HG02610 (cell line): ENCODE measurements at regions not wholly inside any gene's neighbourhood (a gene's known extent, or its start where the extent isn't known, plus 50 kb on each side); places are given as distances from the start of the nearest gene placed in this dataset.
"Not testable (repeated sequence)": the region's sequence is repeated elsewhere in the genome, so short reads cannot be mapped to it uniquely, and the experiment has no call there.

ENCODE experiments used
- ATAC-seq: cut with Tn5 transposase; IDR thresholded peaks from one replicate; pipeline ENCODE4 v1.9.1; 2021; ENCODE audit warnings: mild to moderate bottlenecking, moderate library complexity; ENCODE audit not compliant: unreplicated experiment

- no peak for ATAC-seq
Measured at GRCh38 chr14:38044710-38045109, 163.0 kb upstream of the SSTR1 start.

GRCh38 chr14:38045461-38045860, 162.2 kb upstream of the SSTR1 start:
- no peak for ATAC-seq

DNA sequence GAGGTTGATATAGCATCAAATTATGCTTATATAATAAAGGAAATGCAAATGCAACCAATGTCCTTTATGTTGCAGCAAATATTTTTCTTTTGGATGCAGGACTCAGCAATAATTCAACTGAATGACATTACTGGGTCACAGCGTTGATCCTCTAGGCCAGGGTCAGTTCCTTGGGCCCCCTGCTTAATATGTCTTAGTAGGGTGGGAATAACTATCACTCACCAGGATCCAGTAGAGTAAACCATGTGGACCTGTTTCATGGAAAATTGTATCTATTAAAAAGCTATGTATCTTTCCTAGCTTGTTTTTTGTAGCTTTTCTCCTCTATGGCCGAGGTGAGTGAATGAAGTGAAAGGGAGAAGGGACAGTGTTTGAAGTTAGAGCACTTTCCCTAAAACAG, 161.5 kb upstream of the SSTR1 start:
- ATAC-seq, result no peak

GRCh38 chr14:38047195-38047902, 160.4 kb upstream of the SSTR1 start:
- ATAC-seq, result no peak

DNA sequence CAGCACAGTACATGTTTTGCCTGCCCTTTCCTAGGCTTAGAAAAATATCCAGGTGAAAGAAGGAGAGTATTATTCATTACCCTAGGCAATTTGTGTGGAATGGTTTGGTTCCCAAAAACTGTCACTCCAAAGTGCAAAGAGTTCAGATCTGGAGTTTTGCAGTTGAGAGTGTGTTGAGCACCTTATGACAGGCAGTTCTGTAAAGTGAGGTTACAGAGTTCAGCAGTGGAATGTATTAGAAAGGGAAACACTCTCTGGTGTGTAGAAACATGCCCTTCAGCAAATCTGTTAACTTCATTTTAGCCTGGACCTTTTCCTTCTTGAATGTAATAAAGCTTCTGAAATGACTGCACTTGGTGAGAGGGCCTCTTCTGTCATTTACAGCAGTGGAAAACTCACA, 154.0 kb upstream of the SSTR1 start:
- ATAC-seq, result no peak

- no peak for ATAC-seq
Measured at GRCh38 chr14:38056270-38056669, 151.4 kb upstream of the SSTR1 start.

- ATAC-seq, result not testable (repeated sequence)
Measured at GRCh38 chr14:38062223-38062622, 145.5 kb upstream of the SSTR1 start.

DNA sequence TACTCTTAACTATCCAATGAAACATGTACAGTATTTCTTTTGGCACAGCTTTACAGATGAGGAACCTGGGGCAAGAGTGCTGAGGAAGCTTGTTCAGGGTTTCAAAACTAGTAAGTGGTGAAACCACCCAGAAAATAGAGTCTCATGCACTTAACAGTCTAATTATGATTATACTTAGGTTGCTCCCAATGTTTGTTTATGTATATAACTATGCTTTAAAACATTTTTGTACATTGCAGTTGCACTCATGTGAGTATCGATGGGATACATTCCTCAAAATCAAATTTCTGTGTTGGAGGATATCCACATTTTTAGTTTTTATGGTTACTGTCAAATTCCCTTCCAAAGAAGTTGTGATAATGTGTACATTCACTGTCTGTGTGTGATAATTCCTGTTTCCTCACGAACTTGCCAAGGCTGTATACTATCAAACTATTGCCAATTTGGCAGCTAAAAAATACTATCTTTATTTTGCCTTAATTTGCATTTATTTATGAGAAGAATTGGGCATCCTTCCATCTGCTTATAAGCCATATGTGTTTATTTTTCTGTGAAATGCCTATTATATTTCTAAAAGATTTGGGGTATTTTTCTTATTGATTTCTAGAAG, 143.9 kb upstream of the SSTR1 start:
- no peak for ATAC-seq

DNA sequence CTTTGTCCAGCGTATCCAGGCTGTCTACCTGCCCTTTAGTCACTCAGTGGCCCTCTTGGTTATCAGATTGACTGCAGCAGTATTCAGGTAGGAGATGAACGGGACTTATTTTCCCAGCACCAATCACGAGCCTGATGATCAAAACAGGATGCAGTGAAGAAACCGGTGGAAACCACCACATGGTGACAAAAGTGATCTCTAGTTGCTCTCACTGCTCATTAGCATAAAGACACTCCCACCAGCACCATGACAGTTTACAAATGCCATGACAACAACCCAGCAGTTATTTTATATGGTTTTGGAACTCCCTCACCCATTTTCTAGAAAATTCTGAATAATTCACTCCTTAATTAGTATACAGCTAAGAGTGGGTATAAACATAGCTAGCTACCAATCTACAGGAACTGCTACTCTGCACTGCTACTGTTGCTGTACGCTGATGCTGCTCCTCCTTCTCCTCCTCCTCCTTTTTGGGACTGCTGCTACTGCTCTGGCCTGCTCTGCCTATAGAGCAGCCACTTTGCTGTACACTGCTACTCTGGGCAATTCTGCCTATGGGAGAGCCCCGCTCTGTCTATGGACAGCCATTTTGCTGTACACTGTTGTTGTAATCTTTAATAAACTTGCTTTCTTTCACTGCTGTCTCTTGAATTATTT, 142.5 kb upstream of the SSTR1 start:
- ATAC-seq, result no peak

- no peak for ATAC-seq
Measured at GRCh38 chr14:38070061-38070588, 137.6 kb upstream of the SSTR1 start.

- no peak for ATAC-seq
Measured at GRCh38 chr14:38073641-38074040, 134.1 kb upstream of the SSTR1 start.

DNA sequence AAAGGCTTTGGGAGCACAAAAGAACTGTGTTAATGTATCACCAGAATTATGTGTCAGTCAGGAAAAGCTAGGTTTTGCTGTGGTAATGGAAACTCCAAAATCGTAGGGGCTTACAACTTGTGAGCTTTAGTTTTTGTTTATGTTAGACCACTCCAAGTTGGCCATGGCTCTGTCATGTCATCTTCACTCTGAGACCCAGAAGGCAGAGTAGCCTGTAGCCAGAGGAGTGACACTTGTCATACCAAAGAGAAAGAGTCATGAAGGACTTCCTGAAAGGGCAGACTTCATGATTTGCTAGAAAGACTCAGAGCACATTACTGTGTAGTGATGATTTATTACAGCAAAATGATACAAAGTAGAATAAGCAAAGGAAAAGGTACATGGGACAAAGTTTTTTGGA, 133.6 kb upstream of the SSTR1 start:
- ATAC-seq, result no peak

DNA sequence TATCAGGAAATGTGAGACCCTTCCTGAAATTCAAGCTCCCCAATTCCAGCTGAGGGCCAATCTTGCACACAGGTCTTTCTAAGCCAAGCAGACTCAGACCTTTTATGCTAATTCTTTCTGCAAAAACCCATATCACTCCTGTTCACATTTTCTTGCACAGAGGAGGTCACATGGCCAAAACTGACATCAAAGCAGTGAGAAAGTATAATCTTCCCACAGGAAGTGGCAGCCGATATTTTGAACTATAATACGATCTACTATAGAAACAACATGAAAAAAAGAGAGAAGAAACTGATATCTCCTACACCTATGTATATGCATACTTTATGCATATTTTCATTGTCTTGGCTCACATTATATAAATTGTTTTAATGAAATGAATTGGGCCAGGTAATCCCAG, 132.9 kb upstream of the SSTR1 start:
- ATAC-seq, result no peak

GRCh38 chr14:38078393-38078792, 129.3 kb upstream of the SSTR1 start:
- no peak for ATAC-seq

DNA sequence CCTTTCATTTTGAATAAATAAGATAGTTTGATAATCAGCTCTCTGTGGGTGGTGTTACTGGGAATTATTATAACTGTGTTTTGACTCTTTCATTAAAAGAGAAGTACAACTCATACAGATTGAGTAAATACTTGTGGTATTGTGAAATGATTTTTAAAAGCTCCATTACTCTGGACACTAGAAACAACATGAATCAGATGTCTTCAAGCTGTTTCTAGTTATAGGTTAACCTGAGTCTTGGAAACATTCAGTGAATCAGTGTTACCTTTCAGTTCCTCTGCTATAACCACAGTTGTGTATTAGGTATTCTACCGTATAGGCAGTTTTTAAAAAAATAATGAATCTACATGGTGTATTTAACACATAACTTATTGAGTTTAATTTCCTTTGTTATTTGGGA, 128.4 kb upstream of the SSTR1 start:
- no peak for ATAC-seq

DNA sequence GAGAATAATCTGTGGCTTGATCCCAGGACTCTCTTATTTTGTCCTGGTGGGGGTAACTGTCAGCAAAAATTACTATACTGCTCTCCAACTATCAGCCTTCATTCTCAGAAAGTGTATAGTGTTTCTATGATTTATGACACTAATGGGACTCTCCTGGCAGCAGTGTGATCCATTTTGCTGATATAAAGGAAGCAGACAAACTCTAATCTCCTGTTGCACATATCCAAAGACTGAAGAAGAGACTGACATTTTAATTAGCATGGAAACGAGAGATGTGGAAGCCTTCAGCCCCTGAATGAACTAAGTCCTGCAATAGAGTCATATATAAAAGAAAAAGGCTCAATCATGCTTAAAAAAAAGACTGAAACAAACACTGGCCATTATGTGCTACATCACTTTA, 127.8 kb upstream of the SSTR1 start:
- no peak for ATAC-seq

- no peak for ATAC-seq
Measured at GRCh38 chr14:38080696-38081095, 127.0 kb upstream of the SSTR1 start.

DNA sequence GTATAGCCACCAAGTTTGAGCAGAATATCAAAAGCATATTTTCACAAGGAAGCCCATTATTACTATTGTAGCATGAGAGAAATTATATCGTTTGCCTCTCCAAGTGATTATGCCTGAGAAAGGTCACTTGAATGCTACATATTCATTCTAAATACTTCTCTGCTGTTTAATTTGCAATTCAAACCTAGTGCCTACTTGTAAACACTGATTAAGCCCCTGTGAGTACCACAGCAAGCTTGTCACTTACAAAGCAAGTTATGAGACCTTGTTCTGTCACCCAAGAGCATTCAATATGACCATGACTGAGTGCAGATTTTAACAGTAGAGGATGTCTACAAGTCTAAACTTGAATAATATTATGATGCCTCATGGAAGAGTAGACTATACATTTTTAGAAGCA, 124.7 kb upstream of the SSTR1 start:
- ATAC-seq, result no peak

GRCh38 chr14:38089123-38089522, 118.6 kb upstream of the SSTR1 start:
- ATAC-seq, result no peak

- ATAC-seq, result no peak
Measured at GRCh38 chr14:38090506-38090905, 117.2 kb upstream of the SSTR1 start.

DNA sequence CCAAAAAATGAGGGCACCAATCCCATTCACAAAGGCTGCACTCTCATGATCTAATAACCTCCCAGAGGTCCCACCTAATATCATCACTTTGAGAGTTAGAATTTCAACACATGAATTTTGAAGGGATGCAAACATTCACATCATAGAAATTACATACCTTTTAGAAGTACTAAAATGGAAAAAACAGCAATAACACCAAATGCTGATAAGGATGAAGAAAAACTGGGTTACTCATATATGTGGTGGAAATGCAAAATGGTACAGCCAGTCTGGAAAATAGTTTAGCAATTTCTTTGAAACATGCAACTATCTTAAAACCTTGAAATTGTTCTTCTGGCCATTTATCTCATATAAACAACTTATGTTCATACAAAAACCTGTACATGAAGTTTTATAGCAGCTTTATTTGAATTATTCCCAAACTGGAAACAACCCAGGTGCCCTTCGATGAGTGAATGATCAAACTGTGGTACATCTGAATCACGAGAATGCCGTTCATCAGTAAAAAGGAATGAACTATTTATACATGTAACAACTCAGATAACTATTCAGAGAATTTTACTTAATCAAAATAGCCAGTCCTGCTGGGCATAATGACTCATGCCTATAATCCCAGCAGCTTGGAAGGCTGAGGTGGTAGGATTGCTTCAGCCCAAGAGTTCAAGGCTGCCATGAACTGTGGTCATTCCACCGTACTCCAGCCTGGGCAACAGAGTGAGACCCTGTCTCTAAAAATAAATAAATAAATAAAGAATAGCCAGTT, 109.4 kb upstream of the SSTR1 start:
- no peak for ATAC-seq
